Activated CD8-positive, alpha-beta memory T cell treated with anti-CD3 and anti-CD28 coated beads for 36 hours (primary cell): ENCODE measurements at regions not wholly inside any gene's neighbourhood (a gene's known extent, or its start where the extent isn't known, plus 50 kb on each side); places are given as distances from the start of the nearest gene placed in this dataset.
"Not testable (repeated sequence)": the region's sequence is repeated elsewhere in the genome, so short reads cannot be mapped to it uniquely, and the experiment has no call there.

Experiments used
- CTCF ChIA-PET: fragments of 350-600 bp; sonication (Branson Sonifier 250); formaldehyde crosslinking; loops from one replicate; lab custom pipeline; 2021; ENCODE audit warnings: antibody characterized with exemption; lab: Charles Lee
- POLR2A ChIA-PET: fragments of 350-600 bp; sonication (Branson Sonifier 250); formaldehyde crosslinking; loops from one replicate; lab custom pipeline; 2021; ENCODE audit warnings: antibody characterized with exemption; lab: Charles Lee

GRCh38 chr10:26355241-26355640 is 82.9 kb upstream of the APBB1IP start:
- CTCF ChIA-PET, result no interaction called here

GRCh38 chr10:26357203-26357602 is 80.9 kb upstream of the APBB1IP start:
- POLR2A ChIA-PET, result no interaction called here

More at GRCh38 chr10:26355241-26355640, 82.9 kb upstream of the APBB1IP start:
- POLR2A ChIA-PET, result no interaction called here

GRCh38 chr10:26358071-26358470 is 80.1 kb upstream of the APBB1IP start:
- CTCF ChIA-PET, result no interaction called here
- POLR2A ChIA-PET, result no interaction called here

More at GRCh38 chr10:26357203-26357602, 80.9 kb upstream of the APBB1IP start:
- CTCF ChIA-PET, result interaction anchor here (0.6 kb wide), 1 partner anchor 90 kb away, joined by 3 read pairs; no protein-coding TSS in a partner anchor

- ChIA-PET POLR2A (no interaction called here), CTCF (interaction anchor here (0.6 to 1.4 kb wide), 2 partner anchors 24 to 163 kb away, joined by 3 read pairs; no protein-coding TSS in a partner anchor)
These were observed 78.5 kb upstream of the APBB1IP start for GRCh38 chr10:26359670-26360069.

- CTCF ChIA-PET, result no interaction called here
- POLR2A ChIA-PET, result no interaction called here
These were observed 76.8 kb upstream of the APBB1IP start for GRCh38 chr10:26361351-26361750.

GRCh38 chr10:26361971-26362370 is 76.2 kb upstream of the APBB1IP start:
- ChIA-PET CTCF (no interaction called here), POLR2A (no interaction called here)

- ChIA-PET CTCF (no interaction called here), POLR2A (no interaction called here)
These were observed 72.3 kb upstream of the APBB1IP start for GRCh38 chr10:26365681-26366358.

- CTCF ChIA-PET, POLR2A ChIA-PET: not testable (repeated sequence)
These were observed 71.1 kb upstream of the APBB1IP start for GRCh38 chr10:26367035-26367434.

GRCh38 chr10:26367771-26368170 is 70.4 kb upstream of the APBB1IP start:
- ChIA-PET POLR2A (no interaction called here), CTCF (no interaction called here)

GRCh38 chr10:26368463-26368862 is 69.7 kb upstream of the APBB1IP start:
- CTCF ChIA-PET, result no interaction called here
- POLR2A ChIA-PET, result no interaction called here

GRCh38 chr10:26372513-26373354 is 65.4 kb upstream of the APBB1IP start:
- CTCF ChIA-PET, result no interaction called here
- POLR2A ChIA-PET, result no interaction called here

- CTCF ChIA-PET, result no interaction called here
- POLR2A ChIA-PET, result no interaction called here
These were observed 63.7 kb upstream of the APBB1IP start for GRCh38 chr10:26374426-26374825.

GRCh38 chr10:26377224-26377810 is 60.8 kb upstream of the APBB1IP start:
- POLR2A ChIA-PET, CTCF ChIA-PET: not testable (repeated sequence)

- CTCF ChIA-PET, result no interaction called here
- POLR2A ChIA-PET, result no interaction called here
These were observed 59.3 kb upstream of the APBB1IP start for GRCh38 chr10:26378861-26379294.

GRCh38 chr10:26380815-26381214 is 57.3 kb upstream of the APBB1IP start:
- ChIA-PET POLR2A (no interaction called here), CTCF (no interaction called here)

- POLR2A ChIA-PET, result no interaction called here
- CTCF ChIA-PET, result interaction anchor here (1.2 kb wide), 1 partner anchor 52 kb away, joined by 3 read pairs; no protein-coding TSS in a partner anchor
These were observed 56.2 kb upstream of the APBB1IP start for GRCh38 chr10:26381986-26382385.

GRCh38 chr10:26384600-26384999 is 53.5 kb upstream of the APBB1IP start:
- ChIA-PET CTCF (no interaction called here), POLR2A (no interaction called here)

- ChIA-PET CTCF (no interaction called here), POLR2A (no interaction called here)
These were observed 52.7 kb upstream of the APBB1IP start for GRCh38 chr10:26385443-26385842.

GRCh38 chr10:26386781-26387180 is 51.4 kb upstream of the APBB1IP start:
- POLR2A ChIA-PET, result no interaction called here

More at GRCh38 chr10:26386781-26387180, 51.4 kb upstream of the APBB1IP start:
- CTCF ChIA-PET, result no interaction called here
